GM18502 (cell line): ENCODE measurements at regions not wholly inside any gene's neighbourhood (a gene's known extent, or its start where the extent isn't known, plus 50 kb on each side); places are given as distances from the start of the nearest gene placed in this dataset.
A peak's percentile ranks its signal among the peaks of the same experiment; 100 is the strongest.

ENCODE experiments used
- ATAC-seq: cut with Tn5 transposase; IDR thresholded peaks from one replicate; pipeline ENCODE4 v1.9.1; 2021; ENCODE audit warnings: mild to moderate bottlenecking; ENCODE audit not compliant: unreplicated experiment, poor library complexity

DNA sequence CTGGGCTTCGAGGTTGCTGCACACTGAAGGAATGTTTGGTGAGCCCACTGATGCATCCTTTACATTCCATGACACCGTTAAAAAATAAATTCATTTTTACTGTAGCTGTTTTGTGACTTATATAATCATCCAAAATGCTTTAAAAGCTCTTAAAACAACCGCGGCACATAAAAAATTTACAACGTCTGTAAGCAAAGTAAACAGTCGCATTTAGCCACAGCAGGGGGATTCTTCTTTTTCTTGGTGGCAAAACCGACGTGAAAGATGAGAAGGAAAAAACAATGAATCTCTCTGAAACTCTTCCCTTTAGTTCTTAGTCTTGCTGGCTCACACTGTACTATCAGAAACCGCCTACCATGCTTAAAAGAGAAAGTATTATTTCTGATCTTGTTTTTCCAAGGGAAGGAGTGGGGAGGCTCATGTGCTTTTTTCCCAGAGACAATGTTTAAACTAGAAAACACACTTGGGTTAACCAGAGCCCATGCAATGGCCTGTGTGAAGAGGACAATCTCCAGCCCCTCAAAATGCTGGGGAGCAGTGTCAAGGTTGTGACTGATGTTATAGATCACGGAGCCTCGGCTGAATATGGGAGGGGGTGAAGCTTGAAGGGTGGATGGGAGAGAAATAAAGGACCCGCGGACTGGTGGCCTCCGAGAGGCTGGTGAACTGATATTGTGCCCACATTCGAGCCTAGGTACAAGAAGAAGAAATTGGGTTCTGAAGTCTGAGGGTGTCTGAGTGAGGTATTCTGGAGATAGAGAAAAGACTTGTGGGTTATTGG, 91.1 kb downstream of the IRF8 start:
- no peak for ATAC-seq

DNA sequence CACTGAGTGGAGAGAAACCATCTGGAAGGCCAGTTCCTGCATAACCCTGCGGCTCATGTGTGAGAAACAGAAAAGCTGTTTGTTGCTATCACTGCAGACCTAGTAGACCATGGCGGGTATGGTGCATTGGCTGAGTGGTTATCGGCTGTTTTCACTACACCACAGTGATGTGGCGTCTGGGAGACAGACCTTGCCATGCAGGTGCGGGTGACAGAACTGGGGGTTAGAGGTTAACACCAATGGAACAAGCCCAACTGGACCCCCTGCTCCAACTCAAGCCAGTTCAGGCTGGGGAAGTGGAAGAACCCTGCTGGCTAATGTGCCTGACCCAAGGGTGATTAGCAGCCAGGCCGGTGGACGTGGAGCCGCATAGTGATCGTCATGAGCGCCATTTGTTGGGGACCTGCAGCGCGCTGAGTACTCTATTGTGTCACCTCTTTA, 91.9 kb downstream of the IRF8 start:
- no peak for ATAC-seq

DNA sequence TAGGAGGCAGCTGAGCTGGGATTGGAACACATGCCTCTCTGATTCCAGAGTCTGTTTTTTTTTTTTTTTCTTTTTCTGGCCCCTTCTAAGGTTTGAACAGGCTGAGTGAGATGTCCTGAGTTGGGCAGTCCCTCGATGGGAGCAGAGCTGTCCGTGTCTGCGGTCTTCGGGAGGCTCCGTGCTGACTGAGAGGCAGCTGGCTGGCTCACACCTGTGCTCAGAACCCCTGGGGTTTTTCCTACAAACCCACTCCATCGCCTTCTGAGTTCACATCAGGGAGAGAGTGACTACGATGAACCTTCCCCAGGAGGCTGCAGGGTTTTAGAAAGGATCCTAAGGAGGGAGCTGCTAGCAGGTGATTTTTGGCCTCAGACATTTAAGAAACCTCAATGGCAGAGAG, 92.5 kb downstream of the IRF8 start:
- ATAC-seq, result no peak

DNA sequence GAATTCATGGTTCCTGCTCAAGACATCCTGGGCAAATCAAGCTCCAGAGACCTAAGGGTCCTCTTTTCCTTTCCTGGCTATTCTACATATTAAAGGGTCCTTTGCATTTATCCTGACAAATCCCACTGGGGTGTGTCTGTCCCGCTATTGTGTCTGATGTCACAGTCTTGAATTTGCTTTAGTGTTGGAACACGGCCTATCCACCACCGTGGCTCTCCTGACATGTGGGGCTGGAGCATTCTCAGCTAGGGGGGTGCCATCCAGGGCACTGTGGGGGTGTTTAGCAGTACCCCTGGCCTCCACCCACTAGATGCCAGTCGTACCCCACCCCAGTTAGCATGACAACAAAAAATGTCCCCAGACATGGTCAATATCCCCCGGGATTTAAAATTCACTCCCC, 92.9 kb downstream of the IRF8 start:
- ATAC-seq, result no peak

DNA sequence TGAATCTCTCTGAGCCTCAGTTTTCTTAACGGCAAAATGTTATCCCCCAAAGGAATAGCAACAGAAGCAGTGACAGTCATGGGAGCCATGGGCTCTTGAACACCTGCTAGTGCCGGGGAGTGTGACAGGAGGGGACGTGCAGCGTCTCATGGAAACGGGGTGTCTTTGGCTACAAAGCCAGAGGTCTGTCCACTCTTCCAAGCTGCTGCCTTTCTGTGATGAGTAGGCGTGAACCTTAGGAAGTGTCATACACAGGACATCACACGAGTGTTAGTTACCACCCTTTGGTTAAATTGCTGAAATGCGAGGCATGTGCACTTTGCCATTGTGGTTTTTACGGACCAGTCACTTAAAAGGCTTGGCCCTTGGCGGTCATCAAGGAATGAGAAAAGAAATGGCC, 93.4 kb downstream of the IRF8 start:
- no peak for ATAC-seq

DNA sequence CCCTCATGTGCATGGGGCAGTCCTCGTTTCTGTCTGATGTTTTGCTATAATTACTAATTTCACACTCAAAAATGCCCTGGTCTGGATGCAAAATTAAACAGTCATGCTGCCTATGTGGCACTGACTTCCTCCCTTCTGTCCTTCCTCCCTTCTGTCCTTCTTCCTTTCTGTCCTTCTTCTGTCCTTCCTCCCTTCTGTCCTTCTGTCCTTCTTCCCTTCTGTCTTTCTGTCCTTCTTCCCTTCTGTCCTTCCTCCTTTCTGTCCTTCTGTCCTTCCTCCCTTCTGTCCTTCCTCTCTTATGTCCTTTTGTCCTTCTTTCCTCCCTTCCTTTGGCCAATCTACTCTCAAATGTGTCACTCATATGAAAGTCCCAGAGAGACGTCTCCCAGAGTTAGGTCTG, 93.8 kb downstream of the IRF8 start:
- ATAC-seq, result no peak

DNA sequence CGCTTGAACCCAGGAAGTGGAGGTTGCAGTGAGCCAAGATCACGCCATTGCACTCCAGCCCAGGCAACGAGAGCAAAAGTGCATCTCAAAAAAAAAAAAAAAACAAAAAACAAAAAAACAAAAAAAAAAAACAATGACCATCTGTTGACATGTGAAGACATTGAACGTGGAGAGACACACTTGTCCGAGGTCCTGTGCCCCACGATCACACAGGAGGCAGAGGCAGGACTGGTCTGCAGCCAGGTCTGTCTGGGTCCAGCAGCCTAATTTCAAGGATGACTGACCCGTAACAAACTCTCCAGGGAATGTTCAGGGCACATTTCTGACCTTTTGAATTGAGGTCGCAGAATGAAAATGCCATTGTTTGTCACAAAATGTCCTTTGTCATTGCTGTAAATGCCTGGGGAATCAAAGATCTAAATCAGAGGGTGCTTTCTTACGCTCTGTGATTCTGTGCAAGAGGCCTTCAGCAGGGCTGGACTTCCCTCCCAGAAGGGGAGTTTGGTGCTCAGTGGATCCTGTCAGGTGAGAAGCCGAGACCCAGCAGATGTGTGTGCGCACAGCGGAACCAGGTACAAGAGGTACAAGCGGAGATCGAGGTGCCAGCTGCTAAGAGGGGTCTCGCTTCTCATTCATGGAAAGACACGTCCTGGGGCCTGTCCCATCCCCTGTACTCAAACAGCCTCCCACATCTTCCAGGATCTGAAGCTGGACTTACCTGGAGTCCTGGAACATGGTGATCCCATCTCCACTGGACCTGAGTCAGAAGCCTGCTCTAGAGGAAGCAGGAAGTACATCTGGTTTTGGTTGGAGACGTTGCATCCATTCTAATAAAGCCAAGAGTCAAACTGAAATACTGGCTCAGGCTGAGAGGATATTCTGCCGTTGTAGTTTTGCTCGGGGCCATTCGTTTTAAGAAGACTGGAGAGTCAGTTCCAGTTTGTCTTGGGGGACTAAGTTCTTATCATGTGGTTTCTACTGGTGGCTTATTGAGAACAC, 95.8 kb downstream of the IRF8 start:
- no peak for ATAC-seq

DNA sequence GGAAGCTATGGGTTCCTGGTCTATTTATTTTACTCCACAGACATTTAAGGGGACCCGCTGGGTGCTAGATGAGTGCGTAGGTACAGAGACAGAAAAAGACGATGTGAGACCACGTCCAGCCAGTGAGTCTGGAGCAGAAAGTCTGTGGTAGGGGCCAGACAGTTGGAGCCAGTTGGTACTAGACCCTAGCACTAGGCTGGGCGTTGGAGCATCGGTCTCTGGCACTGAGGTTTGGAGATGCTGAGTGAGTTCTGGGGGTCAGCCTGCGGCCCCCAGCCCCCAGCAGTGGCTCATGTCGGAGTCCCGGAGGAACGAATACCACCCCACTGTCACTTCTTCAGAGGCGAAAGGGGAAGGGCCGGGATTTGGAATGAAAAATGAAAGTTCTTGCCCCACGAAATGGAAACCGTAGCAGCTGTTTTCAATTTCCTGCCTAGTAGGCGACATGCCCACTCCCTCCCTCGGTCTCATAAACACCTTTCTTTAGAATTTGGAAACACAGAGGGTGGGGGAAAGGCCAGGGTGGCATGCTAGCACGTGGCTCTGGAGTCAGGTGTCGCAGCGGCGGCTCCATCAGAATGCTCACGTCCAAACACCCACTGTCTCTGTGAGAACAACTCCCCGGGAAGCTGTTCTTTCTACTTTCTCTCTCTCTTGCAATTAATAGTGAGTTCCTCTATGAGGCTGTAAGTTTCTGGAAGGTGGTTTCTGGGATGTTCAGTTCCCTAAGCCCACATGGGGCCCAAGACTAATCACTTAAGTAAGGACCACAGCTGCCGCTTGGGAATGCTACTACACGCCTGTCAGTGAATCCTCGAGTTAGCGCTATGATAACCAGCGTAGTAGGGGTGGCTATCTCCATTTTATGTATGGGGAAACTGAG, 96.8 kb downstream of the IRF8 start:
- ATAC-seq, result no peak

DNA sequence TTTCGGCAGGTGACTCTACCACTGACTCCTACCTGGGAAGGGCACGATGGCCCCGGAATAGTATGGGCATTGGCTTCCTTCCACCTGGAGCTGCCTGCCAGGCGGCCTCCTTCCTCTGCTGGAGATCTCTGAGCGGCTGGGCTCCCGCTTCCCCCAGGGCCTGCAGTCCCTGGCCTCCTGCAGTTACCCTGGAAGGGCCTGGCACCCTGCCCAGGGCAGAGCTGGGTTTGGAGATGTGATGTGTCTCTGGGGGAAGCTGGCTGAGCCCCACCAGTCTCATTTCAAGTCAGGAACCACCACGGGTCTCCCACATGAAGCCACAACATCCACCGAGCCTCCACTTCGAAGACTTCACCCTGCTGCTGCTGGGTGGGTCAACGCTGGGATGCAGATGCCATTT, 97.9 kb downstream of the IRF8 start:
- no peak for ATAC-seq

DNA sequence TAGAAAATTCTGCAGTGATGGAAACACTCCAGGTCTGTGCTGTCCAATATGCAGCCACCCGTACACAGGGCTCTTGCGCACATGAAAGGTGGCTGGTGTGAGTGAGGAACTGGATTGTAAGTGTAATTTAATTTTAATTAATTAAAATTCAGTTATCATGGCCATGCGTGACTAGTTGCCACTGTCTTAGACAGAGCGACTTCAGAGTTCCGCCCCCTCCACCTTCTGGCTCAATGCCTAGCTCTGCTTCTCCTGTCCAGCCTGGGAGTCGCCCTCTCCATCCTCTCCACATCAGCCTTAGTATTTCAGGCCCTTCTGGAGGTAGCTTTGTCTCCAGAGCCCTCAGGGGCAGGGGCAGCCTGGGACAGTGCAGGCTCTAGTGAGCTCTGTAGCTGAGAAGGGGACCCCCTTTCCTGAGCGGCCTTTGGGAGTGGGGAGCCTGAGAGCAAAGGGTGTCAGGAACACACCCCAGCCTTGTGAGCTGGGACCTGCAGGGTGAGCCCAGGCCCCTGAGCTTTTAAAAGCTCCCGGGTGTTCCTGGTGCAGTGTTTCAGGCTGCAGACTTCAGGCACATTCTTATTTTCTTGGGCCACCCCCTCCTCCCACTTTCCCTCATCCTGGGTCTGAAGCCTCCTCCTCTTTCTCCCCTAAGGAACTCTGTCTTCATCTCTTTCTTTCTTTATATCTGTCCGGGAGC, 99.4 kb downstream of the IRF8 start:
- no peak for ATAC-seq

DNA sequence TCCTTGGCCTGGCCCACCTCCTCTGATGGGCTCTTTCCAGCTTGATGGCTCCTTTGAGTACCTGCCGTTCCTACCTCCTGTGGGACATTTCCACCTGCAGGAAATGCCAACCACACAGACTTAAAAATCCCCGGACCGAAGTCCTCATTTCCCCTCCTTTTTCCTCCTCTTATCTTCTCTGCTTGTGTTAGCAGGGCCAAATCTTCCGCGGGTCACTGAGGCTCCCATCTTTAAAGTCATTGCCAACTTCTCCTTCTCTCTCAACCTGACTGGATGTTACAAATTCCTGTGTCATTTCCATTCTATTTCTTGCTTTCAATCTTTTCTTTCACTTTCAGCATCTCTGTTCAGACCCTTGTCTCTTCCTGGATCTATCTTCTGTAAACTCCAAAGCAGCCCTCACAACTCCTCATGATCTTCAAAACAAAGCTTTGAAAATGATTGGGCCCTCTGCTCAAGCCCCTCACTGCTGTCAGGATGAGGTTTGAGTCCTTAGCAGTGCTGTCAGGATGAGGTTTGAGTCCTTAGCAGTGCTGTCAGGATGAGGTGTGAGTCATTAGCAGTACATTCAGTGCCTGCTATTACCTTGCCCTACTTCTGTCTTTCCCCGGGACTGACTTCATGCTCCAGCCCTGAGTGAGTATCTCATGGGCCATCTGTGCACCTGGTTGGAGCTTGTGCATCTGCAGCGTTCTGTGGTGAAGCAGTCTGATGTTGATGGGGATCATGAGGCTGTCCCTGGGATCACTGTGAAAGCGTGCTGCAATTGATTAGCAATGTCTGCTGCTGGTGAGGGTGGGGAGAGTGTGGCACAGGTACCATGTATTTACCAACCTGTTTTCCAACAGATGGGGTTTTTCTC, 100.1 kb downstream of the IRF8 start:
- ATAC-seq, result no peak

DNA sequence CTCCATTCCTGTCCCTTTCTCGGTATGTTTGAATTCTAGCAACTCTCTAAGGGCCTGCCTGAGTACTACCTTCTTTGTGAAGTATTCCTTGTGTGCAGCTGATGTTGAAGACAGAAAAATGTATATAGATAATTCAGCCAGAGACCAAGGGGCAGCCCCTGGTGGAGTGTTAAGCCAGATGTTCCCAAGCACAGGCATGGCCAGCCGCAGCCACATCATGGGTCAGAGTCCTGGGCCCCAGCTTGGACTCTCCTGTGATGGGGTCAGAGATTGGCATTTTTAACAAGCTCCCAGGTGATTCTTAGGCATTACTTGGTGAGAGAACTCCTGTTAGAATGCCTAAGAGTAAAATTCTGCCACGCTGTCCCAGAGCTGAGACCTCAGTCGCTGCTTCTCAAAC, 100.8 kb downstream of the IRF8 start:
- ATAC-seq, result no peak

DNA sequence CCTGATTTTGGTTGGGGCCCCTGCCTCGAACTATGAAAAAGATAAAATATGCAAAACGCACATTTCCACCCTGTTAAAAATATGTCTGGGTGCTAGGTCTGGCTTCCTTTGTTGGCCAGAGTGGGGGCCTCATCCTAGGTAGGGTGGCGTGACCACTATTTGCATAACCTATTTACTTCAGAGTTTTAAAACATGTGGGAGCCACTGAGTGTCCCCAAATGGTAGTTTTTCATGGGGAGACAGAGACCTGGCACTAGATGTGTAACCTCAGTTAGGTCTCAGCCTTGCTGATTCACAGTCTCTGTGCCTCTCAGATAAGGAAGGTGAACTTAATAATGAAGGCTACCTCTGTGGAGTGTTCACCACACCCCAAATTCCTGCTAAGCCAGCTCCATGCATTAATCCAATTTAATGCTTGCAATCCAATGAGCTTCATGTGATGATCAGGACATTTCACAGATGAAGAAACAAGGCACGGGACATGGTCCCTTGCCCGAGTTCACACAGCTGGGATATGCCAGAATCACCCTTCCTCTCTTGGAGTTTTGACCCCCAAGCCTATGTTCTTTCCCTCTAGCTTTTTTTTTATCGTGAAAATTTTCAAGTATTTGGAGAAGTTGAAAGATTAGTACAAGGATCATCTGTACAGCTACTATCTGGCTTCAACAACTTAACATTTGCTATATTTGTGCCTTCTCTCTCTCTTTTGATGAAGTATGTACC, 103.4 kb downstream of the IRF8 start:
- peak; percentile 63 for ATAC-seq

DNA sequence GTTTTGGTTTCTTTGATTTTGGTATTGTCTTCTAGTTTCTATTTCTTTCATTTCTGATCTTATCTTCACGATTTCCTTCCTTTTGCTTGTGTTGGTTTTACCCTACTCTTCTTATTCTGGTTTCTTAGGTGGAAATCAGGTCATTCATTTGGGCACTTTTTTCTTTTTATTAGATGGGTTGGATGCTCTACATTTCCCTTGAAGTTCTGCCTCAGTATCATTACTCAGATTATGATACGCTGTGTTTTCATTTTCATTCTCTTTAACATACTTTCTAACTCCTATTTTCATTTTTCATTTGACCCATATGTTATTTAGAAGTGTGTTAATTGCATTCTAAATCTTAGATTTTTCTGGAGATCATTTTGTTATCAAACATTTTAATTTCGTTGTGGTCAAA, 108.6 kb downstream of the IRF8 start:
- no peak for ATAC-seq

DNA sequence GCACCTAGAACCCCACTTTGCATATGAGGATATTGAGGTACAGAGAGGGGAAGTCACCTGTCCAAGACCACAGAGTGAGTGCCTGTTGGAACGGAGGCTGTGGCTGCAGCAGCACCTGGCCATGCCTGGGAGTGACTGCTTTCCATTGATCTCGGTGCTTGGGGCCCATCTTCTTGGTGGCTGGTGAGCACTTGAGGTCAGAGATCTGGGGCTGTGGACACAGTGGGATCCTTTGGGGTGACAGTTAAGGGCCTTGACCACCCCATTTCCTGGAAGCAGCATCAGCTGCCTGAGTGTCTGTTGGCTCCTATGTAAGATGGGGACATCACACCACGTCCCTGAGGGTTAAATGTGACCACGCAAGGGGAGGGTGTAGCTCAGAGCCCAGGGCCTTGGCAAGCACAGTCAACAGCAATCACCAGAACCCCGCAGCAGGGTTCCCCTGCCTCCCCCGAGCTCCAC, 111.7 kb downstream of the IRF8 start:
- ATAC-seq, result no peak

DNA sequence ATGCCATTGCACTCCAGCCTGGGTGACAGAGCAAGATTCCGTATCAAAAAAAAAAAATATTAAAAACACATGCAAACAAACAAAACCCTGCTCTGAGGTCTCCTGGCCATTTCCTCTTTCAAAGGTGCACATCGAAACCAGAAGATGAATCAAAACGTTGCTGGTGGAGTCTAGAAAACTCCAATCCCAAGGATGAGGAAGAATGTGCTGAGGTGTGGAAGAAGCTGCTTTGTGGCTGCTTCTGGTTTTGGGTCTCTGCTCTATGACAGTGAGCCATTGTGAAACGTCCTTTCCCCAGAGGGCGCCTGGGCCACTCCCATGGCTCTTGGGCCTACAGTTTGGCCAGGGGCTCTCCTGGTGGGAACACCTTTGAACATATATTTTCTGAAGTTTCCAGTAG, 112.6 kb downstream of the IRF8 start:
- ATAC-seq, result no peak

DNA sequence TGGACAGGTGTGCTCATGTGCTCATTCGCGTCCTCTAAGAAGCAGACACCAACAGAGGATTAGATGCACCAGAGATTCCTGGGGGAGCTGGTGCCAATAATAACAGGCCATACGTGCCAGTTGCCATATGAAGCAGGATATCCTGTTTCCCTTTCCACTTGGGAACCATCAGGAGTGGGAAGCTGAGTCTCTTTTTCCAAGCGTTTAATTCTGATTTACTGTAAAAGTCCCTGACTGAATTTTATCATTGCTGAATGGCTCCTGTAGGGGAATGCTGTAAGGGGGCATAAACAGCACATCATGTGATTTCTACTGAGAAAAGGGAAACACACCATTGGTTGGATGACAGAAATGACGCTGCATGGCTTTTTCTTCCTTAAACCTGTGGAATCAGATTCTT, 113.3 kb downstream of the IRF8 start:
- no peak for ATAC-seq

DNA sequence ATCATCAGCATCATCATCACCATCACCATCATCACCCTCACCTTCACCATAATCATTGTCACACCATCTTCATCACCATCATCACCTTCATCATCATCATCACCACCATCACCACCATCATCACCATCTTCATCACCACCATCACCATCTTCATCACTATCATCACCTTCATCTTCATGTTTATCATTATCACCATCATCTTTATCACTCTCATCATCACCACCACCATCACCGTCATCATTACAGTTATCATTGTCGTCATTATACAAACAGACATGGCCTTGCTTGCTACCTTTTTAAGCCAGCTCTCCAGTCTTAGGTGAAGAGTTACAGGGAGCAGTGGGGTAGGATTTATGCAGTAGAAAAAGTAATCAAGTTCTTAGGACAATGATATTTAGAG, 114.9 kb downstream of the IRF8 start:
- no peak for ATAC-seq
